A673 (cell line): ENCODE measurements at regions not wholly inside any gene's neighbourhood (a gene's known extent, or its start where the extent isn't known, plus 50 kb on each side); places are given as distances from the start of the nearest gene placed in this dataset.

ENCODE experiments used
- BruUV-seq: library from RNA; stranded (reverse); fragments of 400-500 nt; replicated peaks from 2 replicates; lab custom pipeline; 2021; lab: Mats Ljungman, UMichigan
- CTCF ChIA-PET: fragments of 300-600 bp; sonication (Branson Sonifier 250); formaldehyde crosslinking; loops from one replicate; lab custom pipeline; 2022; ENCODE audit warnings: antibody characterized with exemption; lab: Charles Lee
- POLR2A ChIA-PET: fragments of 300-600 bp; sonication (Branson Sonifier 250); formaldehyde crosslinking; loops from one replicate; lab custom pipeline; 2022; ENCODE audit warnings: antibody characterized with exemption; ENCODE audit not compliant: low non-redundant PET; lab: Charles Lee
- DNase-seq: peaks from one replicate; pipeline ENCODE4 v3.0.0-alpha.2; 2015; ENCODE audit warnings: low spot score
- H3K27ac ChIP-seq: fragments of 200-600 bp; sonication (generic); 2 replicates; pipeline ENCODE4 v1.5.1; 2016; ENCODE audit warnings: mixed run types, low read depth, mild to moderate bottlenecking, mixed read lengths, antibody characterized with exemption, low read length; ENCODE audit not compliant: poor library complexity, severe bottlenecking
- H3K27me3 ChIP-seq: fragments of 200-600 bp; sonication (generic); replicated peaks from 2 replicates; pipeline ENCODE4 v1.6.1; 2017; ENCODE audit warnings: mixed run types, low read depth, mild to moderate bottlenecking, mixed read lengths, antibody characterized with exemption, low read length; ENCODE audit not compliant: insufficient read depth, poor library complexity
- H3K36me3 ChIP-seq: fragments of 200-600 bp; sonication (generic); 2 replicates; pipeline ENCODE4 v1.6.1; 2016; ENCODE audit warnings: mixed run types, mild to moderate bottlenecking, mixed read lengths, antibody characterized with exemption, low read length; ENCODE audit not compliant: insufficient read depth, poor library complexity, severe bottlenecking
- H3K4me1 ChIP-seq: fragments of 200-600 bp; sonication (generic); 2 replicates; pipeline ENCODE4 v1.6.1; 2017; ENCODE audit warnings: mixed run types, mild to moderate bottlenecking, mixed read lengths, antibody characterized with exemption, low read length; ENCODE audit not compliant: insufficient read depth, poor library complexity, severe bottlenecking
- H3K4me3 ChIP-seq: fragments of 200-600 bp; sonication (generic); 2 replicates; pipeline ENCODE4 v1.5.1; 2016; ENCODE audit warnings: low read depth, mixed run types, mild to moderate bottlenecking, mixed read lengths, low read length; ENCODE audit not compliant: poor library complexity, severe bottlenecking
- H3K9me3 ChIP-seq: fragments of 200-600 bp; sonication (generic); 2 replicates; pipeline ENCODE4 v1.6.1; 2016; ENCODE audit warnings: mixed run types, low read depth, mild to moderate bottlenecking, mixed read lengths, antibody characterized with exemption, low read length; ENCODE audit not compliant: poor library complexity, severe bottlenecking
- EZH2 ChIP-seq: fragments of 200-600 bp; sonication (generic); IDR thresholded peaks from 2 replicates; pipeline ENCODE4 v1.6.1; 2017; ENCODE audit warnings: borderline replicate concordance, low read depth, mild to moderate bottlenecking, mixed read lengths, antibody characterized with exemption, low read length; ENCODE audit not compliant: poor library complexity, severe bottlenecking
- intact Hi-C: fragments of 100-400 bp; cut with micrococcal nuclease; formaldehyde crosslinking; loops from one replicate; pipeline ENCODE4 v1.10.0; 2022; ENCODE audit not compliant: unreplicated experiment
- TF ChIP-seq, protein P1 (sequence below): fragments of 300-800, 200-600 bp; sonication (generic); conservative IDR thresholded peaks from 2 replicates; pipeline ENCODE4 v1.5.1; 2017; ENCODE audit warnings: low read depth, mild to moderate bottlenecking, antibody characterized with exemption, low read length, moderate library complexity, mixed read lengths

GRCh38 chr14:85243321-85243720 is 286.6 kb upstream of the FLRT2 start:
- H3K36me3 ChIP-seq, result no peaks in the 10 kb centered on the region
- H3K4me3 ChIP-seq, result no peak overlapping the region
- no peaks in the 10 kb centered on the region for H3K9me3 ChIP-seq
- ChIA-PET CTCF (no interaction called here), POLR2A (no interaction called here)
- H3K27ac ChIP-seq, result no peak overlapping the region
- TF ChIP-seq, protein P1, sequence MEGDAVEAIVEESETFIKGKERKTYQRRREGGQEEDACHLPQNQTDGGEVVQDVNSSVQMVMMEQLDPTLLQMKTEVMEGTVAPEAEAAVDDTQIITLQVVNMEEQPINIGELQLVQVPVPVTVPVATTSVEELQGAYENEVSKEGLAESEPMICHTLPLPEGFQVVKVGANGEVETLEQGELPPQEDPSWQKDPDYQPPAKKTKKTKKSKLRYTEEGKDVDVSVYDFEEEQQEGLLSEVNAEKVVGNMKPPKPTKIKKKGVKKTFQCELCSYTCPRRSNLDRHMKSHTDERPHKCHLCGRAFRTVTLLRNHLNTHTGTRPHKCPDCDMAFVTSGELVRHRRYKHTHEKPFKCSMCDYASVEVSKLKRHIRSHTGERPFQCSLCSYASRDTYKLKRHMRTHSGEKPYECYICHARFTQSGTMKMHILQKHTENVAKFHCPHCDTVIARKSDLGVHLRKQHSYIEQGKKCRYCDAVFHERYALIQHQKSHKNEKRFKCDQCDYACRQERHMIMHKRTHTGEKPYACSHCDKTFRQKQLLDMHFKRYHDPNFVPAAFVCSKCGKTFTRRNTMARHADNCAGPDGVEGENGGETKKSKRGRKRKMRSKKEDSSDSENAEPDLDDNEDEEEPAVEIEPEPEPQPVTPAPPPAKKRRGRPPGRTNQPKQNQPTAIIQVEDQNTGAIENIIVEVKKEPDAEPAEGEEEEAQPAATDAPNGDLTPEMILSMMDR, result no peak
- no peak for TF ChIP-seq EZH2
- intact Hi-C loops, result loop anchor here (10.0 kb wide), 1 partner anchor 521 kb away; no protein-coding TSS in a partner anchor
- BruUV-seq, result no TSS peak
- H3K4me1 ChIP-seq, result no peaks in the 10 kb centered on the region
- no peaks in the 10 kb centered on the region for H3K27me3 ChIP-seq
- DNase-seq, result no peak

DNA sequence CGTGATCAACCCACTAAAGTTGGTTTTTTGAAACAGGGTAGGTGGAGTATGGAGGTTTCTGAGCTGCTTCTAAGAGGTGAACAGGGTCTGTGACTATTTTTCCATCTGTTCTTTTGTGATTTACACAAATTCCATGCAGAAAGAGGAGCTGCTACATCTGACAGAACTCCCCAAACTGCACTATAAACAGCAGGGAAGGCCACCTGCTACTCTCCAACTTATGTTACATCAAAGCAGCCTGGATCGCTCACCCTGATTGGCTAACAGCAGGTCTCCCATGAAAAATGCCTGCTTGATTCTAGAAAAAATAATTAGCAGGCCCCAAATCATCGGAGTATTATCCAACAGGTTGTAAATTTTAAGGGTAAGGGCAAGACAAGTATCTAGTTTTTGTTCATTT is 282.9 kb upstream of the FLRT2 start:
- ChIA-PET CTCF (no interaction called here), POLR2A (no interaction called here)
- Histone ChIP-seq H3K27me3 (no peaks in the 10 kb centered on the region), H3K9me3 (no peaks in the 10 kb centered on the region), H3K27ac (no peak overlapping the region), H3K4me1 (no peaks in the 10 kb centered on the region), H3K4me3 (no peak overlapping the region), H3K36me3 (no peaks in the 10 kb centered on the region)
- intact Hi-C loops, result loop anchor here (10.0 kb wide), 1 partner anchor 518 kb away; no protein-coding TSS in a partner anchor
- no peak for DNase-seq
- BruUV-seq, result no TSS peak
- TF ChIP-seq, protein P1, result no peak
- no peak for TF ChIP-seq EZH2

DNA sequence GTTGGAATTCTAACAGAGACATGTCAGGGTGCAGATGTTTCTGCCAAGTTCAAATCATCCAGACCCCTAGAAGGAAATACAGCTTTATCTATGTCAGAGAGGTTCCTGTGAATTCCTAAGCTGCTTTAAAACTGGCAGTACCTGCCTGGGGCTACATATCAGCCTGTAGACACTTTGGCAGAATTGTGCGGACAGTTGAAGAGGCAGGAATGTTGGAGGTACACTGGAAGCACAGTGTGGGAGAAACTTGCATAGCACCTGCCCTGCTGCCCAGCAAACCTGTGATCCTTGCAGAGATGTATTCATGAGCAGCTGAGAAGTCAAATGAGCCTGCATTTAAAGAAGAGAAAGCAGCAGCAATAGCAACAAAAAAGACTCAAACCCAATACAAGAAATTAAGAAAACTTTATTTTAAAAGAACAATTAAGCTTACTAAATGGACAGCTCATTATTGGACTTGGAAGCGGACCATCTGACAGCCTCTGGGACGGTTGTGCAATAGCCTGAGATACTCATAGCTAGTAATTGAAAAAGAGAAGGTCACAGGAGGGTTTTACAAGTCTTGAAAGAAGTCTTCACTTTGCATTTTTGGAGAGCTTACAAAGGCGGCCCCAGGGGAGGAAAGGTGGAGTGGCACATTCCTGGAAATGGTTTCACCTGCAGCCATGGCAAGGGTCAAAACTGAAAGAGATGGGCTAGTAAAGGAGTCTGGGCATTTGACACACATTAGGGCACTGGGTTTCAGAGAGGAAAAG is 280.9 kb upstream of the FLRT2 start:
- DNase-seq, result no peak
- no peaks in the 10 kb centered on the region for H3K9me3 ChIP-seq
- H3K27ac ChIP-seq, result no peak overlapping the region
- CTCF ChIA-PET, result no interaction called here
- TF ChIP-seq, protein P1, result no peak
- no peak for TF ChIP-seq EZH2
- intact Hi-C loops, result loop anchor here (10.0 kb wide), 1 partner anchor 516 kb away; no protein-coding TSS in a partner anchor
- peaks cover 1% of the 10 kb centered on the region for H3K4me1 ChIP-seq
- POLR2A ChIA-PET, result no interaction called here
- no peaks in the 10 kb centered on the region for H3K27me3 ChIP-seq
- BruUV-seq, result no TSS peak
- no peaks in the 10 kb centered on the region for H3K36me3 ChIP-seq
- H3K4me3 ChIP-seq, result no peak overlapping the region
